ENCODE measurements at regions not wholly inside any gene's neighbourhood (a gene's known extent, or its start where the extent isn't known, plus 50 kb on each side); places are given as distances from the start of the nearest gene placed in this dataset.

GRCh38 chrX:127302841-127303240, 483.3 kb downstream of the PRR32 start:
- no peak for TF ChIP-seq CTCF (IDR thresholded peaks at IDR 0.05; ENCODE audit: low read length)
- no peak for TF ChIP-seq EZH2phosphoT487 (IDR thresholded peaks at IDR 0.05; ENCODE audit: low read length)
- TF ChIP-seq EZH2 (optimal IDR thresholded peaks at IDR 0.05; ENCODE audit: low read depth, low read length): no peak
